Mesothelial cell of epicardium (in vitro differentiated cells): ENCODE measurements at regions not wholly inside any gene's neighbourhood (a gene's known extent, or its start where the extent isn't known, plus 50 kb on each side); places are given as distances from the start of the nearest gene placed in this dataset.

Experiments
- DNase-seq, 2 experiments: peaks; one replicate each; pipeline ENCODE4 v3.0.0; 2021; ENCODE audit warnings: low spot score in 2 of 2; ENCODE audit not compliant: unreplicated experiment in 2 of 2
- H3K27ac Mint-ChIP-seq: 2 replicates; pipeline ENCODE4 v1.8.0; 2021; ENCODE audit warnings: mixed read lengths
- H3K27me3 Mint-ChIP-seq: 2 replicates; pipeline ENCODE4 v1.8.0; 2021; ENCODE audit warnings: low read depth, mixed read lengths
- H3K36me3 Mint-ChIP-seq: 2 replicates; pipeline ENCODE4 v1.8.0; 2021; ENCODE audit warnings: mixed read lengths
- H3K4me1 Mint-ChIP-seq: 2 replicates; pipeline ENCODE4 v1.8.0; 2021; ENCODE audit warnings: mixed read lengths
- H3K4me3 Mint-ChIP-seq: 2 replicates; pipeline ENCODE4 v1.8.0; 2021; ENCODE audit warnings: mild to moderate bottlenecking, moderate library complexity, mixed read lengths
- H3K9me3 Mint-ChIP-seq: 2 replicates; pipeline ENCODE4 v1.8.0; 2021; ENCODE audit warnings: mixed read lengths
- TF ChIP-seq, protein P1 (sequence below): fragments of 200-600 bp; sonication (generic); IDR thresholded peaks from one replicate; pipeline ENCODE4 v1.5.0; 2021; ENCODE audit warnings: antibody characterized with exemption; ENCODE audit not compliant: unreplicated experiment

DNA sequence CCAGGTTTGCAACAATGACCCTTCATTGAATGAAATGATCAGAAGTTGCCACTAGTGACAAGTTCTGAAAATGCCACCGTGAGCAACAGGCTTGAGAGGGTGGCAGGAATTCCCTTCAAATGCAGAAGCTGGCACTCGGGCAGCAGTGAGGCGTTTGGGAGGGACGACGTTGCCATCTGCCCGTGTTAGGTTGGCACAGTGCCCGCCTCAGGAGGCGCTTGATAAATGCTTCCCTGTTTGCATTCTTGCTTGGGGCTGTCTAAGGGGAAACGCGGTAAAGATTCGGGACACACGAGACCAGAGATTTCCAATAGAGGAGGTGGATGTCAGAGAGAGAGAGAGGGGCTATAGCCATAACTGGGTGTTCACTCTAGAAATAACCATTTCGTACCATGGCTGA lies 101.9 kb downstream of the TEX29 start:
- no peaks in the 10 kb centered on the region for H3K9me3 Mint-ChIP-seq
- no peak for DNase-seq

DNA sequence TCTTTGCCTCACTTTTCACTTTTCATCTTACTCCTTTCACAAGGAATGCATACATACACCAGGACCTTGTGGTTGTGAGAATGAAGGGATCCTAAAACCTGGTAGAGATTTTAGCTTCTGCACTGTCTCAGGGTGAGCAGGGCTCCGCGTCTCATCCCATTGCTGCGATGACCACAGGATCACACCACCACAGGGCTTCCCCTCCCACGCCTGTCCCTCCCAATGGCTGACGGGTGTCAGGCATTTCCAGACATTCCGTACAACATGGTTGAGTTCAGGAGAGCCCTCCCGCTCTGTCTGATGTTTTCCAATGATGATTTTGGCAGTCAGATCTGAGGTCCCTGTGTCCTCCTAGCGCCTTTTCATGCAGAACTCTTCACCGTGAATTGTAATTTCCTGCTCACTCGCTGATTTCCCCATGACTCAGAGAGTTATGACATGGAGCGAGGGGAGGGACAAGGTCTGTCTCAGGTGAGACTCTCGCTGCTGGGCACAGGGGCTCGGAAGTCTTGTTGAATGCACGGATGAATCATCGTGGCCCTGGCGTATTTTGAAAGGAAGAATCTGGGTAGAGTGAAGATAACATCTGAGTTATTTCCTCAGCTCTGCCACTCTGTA lies 102.8 kb downstream of the TEX29 start:
- H3K36me3 Mint-ChIP-seq: no peaks in the 10 kb centered on the region
- H3K4me1 Mint-ChIP-seq: peaks cover 4% of the 10 kb centered on the region
- no peaks in the 10 kb centered on the region for H3K9me3 Mint-ChIP-seq
- peaks cover 41% of the 10 kb centered on the region for H3K27me3 Mint-ChIP-seq
- H3K4me3 Mint-ChIP-seq: no peak overlapping the region
- no peak overlapping the region for H3K27ac Mint-ChIP-seq
- no peak for DNase-seq
- TF ChIP-seq, protein P1, sequence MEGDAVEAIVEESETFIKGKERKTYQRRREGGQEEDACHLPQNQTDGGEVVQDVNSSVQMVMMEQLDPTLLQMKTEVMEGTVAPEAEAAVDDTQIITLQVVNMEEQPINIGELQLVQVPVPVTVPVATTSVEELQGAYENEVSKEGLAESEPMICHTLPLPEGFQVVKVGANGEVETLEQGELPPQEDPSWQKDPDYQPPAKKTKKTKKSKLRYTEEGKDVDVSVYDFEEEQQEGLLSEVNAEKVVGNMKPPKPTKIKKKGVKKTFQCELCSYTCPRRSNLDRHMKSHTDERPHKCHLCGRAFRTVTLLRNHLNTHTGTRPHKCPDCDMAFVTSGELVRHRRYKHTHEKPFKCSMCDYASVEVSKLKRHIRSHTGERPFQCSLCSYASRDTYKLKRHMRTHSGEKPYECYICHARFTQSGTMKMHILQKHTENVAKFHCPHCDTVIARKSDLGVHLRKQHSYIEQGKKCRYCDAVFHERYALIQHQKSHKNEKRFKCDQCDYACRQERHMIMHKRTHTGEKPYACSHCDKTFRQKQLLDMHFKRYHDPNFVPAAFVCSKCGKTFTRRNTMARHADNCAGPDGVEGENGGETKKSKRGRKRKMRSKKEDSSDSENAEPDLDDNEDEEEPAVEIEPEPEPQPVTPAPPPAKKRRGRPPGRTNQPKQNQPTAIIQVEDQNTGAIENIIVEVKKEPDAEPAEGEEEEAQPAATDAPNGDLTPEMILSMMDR: no peak

More for the DNA sequence above, 101.9 kb downstream of the TEX29 start:
- Mint-ChIP-seq H3K27ac (no peak overlapping the region), H3K27me3 (peaks cover 45% of the 10 kb centered on the region), H3K4me3 (no peak overlapping the region), H3K4me1 (peaks cover 4% of the 10 kb centered on the region), H3K36me3 (no peaks in the 10 kb centered on the region)
- TF ChIP-seq, protein P1: no peak

DNA sequence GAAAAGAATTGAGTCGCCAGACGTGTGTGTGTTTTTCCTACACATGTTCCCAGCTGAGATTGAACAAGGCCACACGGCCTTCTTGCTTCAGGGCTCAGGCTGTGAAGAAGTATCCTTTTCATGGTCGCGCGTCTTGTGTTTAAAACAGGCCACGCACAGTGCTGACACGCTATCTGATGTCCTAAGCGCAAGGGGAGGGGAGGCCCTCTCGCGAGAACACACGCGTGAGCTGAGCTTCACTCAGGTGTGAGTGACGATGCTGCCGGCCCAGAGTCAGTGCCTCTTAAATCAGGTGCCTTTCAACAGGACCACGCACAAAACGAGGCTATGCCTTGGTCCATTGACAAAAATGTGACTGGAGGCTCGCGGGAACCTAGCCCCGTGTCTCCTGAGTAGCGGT lies 103.7 kb downstream of the TEX29 start:
- no peak for DNase-seq
- H3K27ac Mint-ChIP-seq: no peak overlapping the region
- TF ChIP-seq, protein P1: no peak
- H3K9me3 Mint-ChIP-seq: no peaks in the 10 kb centered on the region
- H3K36me3 Mint-ChIP-seq: no peaks in the 10 kb centered on the region
- H3K4me3 Mint-ChIP-seq: no peak overlapping the region
- peaks cover 4% of the 10 kb centered on the region for H3K4me1 Mint-ChIP-seq
- peaks cover 34% of the 10 kb centered on the region for H3K27me3 Mint-ChIP-seq

DNA sequence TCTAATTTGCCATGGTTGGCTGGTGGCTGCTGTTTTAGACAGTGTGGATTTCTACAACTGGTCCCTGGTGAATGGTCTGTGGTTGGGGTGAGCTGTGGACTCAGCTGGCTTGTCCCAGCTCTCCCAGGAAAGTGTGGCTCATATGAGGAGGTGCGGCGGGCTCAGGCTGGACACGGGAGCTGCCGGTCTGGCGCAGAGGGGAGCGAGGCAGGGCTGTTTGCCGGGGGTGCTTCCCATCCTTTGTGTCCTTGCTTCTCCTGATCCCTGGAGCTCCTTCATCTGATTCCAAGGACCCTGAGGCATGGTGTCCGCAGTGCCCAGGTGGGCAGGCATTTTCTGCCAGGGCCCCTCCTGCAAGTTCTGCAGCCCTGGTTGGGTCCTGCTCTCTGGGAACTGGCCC lies 104.9 kb downstream of the TEX29 start:
- DNase-seq: no peak
- TF ChIP-seq, protein P1: no peak
- H3K4me1 Mint-ChIP-seq: peaks cover 4% of the 10 kb centered on the region
- no peak overlapping the region for H3K27ac Mint-ChIP-seq
- H3K27me3 Mint-ChIP-seq: peaks cover 32% of the 10 kb centered on the region
- H3K4me3 Mint-ChIP-seq: no peak overlapping the region
- no peaks in the 10 kb centered on the region for H3K9me3 Mint-ChIP-seq
- no peaks in the 10 kb centered on the region for H3K36me3 Mint-ChIP-seq

DNA sequence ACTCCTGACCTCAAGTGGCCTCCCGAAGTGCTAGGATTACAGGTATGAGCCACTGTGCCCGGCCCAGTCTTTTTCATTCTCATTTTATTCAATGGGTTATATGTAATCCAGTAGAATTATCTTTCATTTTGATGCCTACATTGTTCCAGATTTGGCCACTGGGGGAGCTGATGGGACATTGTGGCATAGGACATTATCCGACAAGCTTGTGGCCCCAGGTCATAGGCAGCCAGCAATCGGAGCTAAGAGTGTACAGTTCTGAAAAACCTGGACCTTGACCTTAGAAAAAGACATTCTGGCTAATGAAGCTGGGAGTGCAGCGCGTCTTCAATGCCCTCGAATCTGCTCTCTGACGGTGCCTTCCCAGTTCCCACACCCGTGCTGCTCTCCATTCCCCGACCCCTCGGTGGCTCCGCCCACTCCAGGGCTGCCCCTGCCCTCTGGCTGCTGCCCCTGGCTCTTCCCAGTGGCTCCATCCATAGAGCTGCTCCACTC lies 108.7 kb downstream of the TEX29 start:
- no peak for DNase-seq
- H3K9me3 Mint-ChIP-seq: peaks cover 5% of the 10 kb centered on the region
- peak overlapping the region; percentile 34 for H3K4me3 Mint-ChIP-seq
- H3K27ac Mint-ChIP-seq: no peak overlapping the region
- H3K4me1 Mint-ChIP-seq: no peaks in the 10 kb centered on the region
- TF ChIP-seq, protein P1: peak; percentile 78
- H3K36me3 Mint-ChIP-seq: no peaks in the 10 kb centered on the region
- H3K27me3 Mint-ChIP-seq: peaks cover 49% of the 10 kb centered on the region
